WTC11 (cell line): ENCODE measurements at regions not wholly inside any gene's neighbourhood (a gene's known extent, or its start where the extent isn't known, plus 50 kb on each side); places are given as distances from the start of the nearest gene placed in this dataset.

Experiments used
- ATAC-seq: fragments of 200-7000 bp; cut with Tn5 transposase; 2 replicates; pipeline ENCODE4 v1.10.0; 2021; ENCODE audit warnings: mild to moderate bottlenecking, moderate library complexity
- CTCF ChIA-PET: fragments of 300-600 bp; sonication (Branson Sonifier 250); formaldehyde crosslinking; loops from one replicate; lab custom pipeline; 2021; ENCODE audit warnings: antibody characterized with exemption; lab: Charles Lee
- POLR2A ChIA-PET: fragments of 350-600 bp; sonication (Branson Sonifier 250); formaldehyde crosslinking; loops from one replicate; lab custom pipeline; 2021; ENCODE audit warnings: antibody characterized with exemption; lab: Charles Lee
- DNase-seq: peaks from one replicate; pipeline ENCODE4 v3.0.0; 2021; ENCODE audit warnings: low spot score
- H3K27ac Mint-ChIP-seq: 2 replicates; pipeline ENCODE4 v1.8.0; 2021; ENCODE audit warnings: mixed read lengths
- H3K27me3 Mint-ChIP-seq: 2 replicates; pipeline ENCODE4 v1.8.0; 2021; ENCODE audit warnings: low read depth, mild to moderate bottlenecking, moderate library complexity, mixed read lengths
- H3K36me3 Mint-ChIP-seq: 2 replicates; pipeline ENCODE4 v1.8.0; 2021; ENCODE audit warnings: mixed read lengths
- H3K4me1 Mint-ChIP-seq: 2 replicates; pipeline ENCODE4 v1.8.0; 2022; ENCODE audit warnings: mixed read lengths
- H3K4me3 Mint-ChIP-seq: 2 replicates; pipeline ENCODE4 v1.8.0; 2021; ENCODE audit warnings: mild to moderate bottlenecking, moderate library complexity, mixed read lengths
- H3K9me3 Mint-ChIP-seq: 2 replicates; pipeline ENCODE4 v1.8.0; 2021; ENCODE audit warnings: mixed read lengths
- AFF4 ChIP-seq: sonication (generic); formaldehyde crosslinking; IDR thresholded peaks from 2 replicates; pipeline ENCODE4 v1.8.1; 2023; ENCODE audit warnings: mild to moderate bottlenecking, missing genetic modification reagents, borderline replicate concordance
- ARID4B ChIP-seq: sonication (generic); formaldehyde crosslinking; IDR thresholded peaks from 2 replicates; pipeline ENCODE4 v1.8.0; 2023; ENCODE audit warnings: missing genetic modification reagents, mild to moderate bottlenecking, borderline replicate concordance
- ELF4 ChIP-seq: sonication (generic); formaldehyde crosslinking; IDR thresholded peaks from 2 replicates; pipeline ENCODE4 v1.8.1; 2022; ENCODE audit warnings: low read depth, mild to moderate bottlenecking, moderate library complexity, missing genetic modification reagents
- EMX1 ChIP-seq: fragments of 250-450 bp; sonication (Bioruptor Pico); IDR thresholded peaks from 2 replicates; pipeline ENCODE4 v1.8.0; 2021; ENCODE audit warnings: mild to moderate bottlenecking
- ERG ChIP-seq: fragments of 250-450 bp; sonication (Bioruptor Pico); IDR thresholded peaks from 2 replicates; pipeline ENCODE4 v1.8.0; 2021; ENCODE audit warnings: mild to moderate bottlenecking
- FOXK1 ChIP-seq: sonication (generic); formaldehyde crosslinking; IDR thresholded peaks from 2 replicates; pipeline ENCODE4 v1.8.0; 2022; ENCODE audit warnings: mild to moderate bottlenecking, moderate library complexity, missing genetic modification reagents
- GABPB1 ChIP-seq: sonication (generic); formaldehyde crosslinking; IDR thresholded peaks from 2 replicates; pipeline ENCODE4 v1.8.1; 2023; ENCODE audit warnings: mild to moderate bottlenecking, missing genetic modification reagents
- GRHL2 ChIP-seq: fragments of 250-450 bp; sonication (Bioruptor Pico); IDR thresholded peaks from 2 replicates; pipeline ENCODE4 v1.8.0; 2022; ENCODE audit warnings: mild to moderate bottlenecking, moderate library complexity; ENCODE audit not compliant: insufficient replicate concordance, severe bottlenecking
- HMGA2 ChIP-seq: fragments of 250-450 bp; sonication (Bioruptor Pico); IDR thresholded peaks from 2 replicates; pipeline ENCODE4 v1.4.0; 2021; ENCODE audit warnings: mild to moderate bottlenecking, moderate library complexity
- HMGXB4 ChIP-seq: sonication (generic); formaldehyde crosslinking; IDR thresholded peaks from 2 replicates; pipeline ENCODE4 v1.8.1; 2023; ENCODE audit warnings: mild to moderate bottlenecking, moderate library complexity, missing genetic modification reagents
- JAZF1 ChIP-seq: fragments of 250-450 bp; sonication (Bioruptor Pico); IDR thresholded peaks from 2 replicates; pipeline ENCODE4 v1.9.0; 2021; ENCODE audit warnings: moderate library complexity, mild to moderate bottlenecking, inconsistent platforms
- MAX ChIP-seq: sonication (generic); formaldehyde crosslinking; IDR thresholded peaks from 2 replicates; pipeline ENCODE4 v1.8.0; 2022; ENCODE audit warnings: mild to moderate bottlenecking, missing genetic modification reagents
- MYBL2 ChIP-seq: sonication (generic); formaldehyde crosslinking; IDR thresholded peaks from 2 replicates; pipeline ENCODE4 v1.8.1; 2023; ENCODE audit warnings: mild to moderate bottlenecking, moderate library complexity, missing genetic modification reagents
- PREB ChIP-seq: sonication (generic); formaldehyde crosslinking; IDR thresholded peaks from 2 replicates; pipeline ENCODE4 v1.8.1; 2022; ENCODE audit warnings: mild to moderate bottlenecking, missing genetic modification reagents, moderate library complexity, borderline replicate concordance
- RORB ChIP-seq: fragments of 250-450 bp; sonication (Bioruptor Pico); IDR thresholded peaks from 2 replicates; pipeline ENCODE4 v1.9.0; 2021; ENCODE audit warnings: mild to moderate bottlenecking
- TCF7 ChIP-seq: sonication (generic); formaldehyde crosslinking; IDR thresholded peaks from 2 replicates; pipeline ENCODE4 v1.8.0; 2022; ENCODE audit warnings: mild to moderate bottlenecking, low read depth, missing genetic modification reagents, moderate library complexity
- TP53 ChIP-seq: sonication (generic); formaldehyde crosslinking; IDR thresholded peaks from 2 replicates; pipeline ENCODE4 v1.8.1; 2023; ENCODE audit warnings: mild to moderate bottlenecking, missing genetic modification reagents
- ZBTB21 ChIP-seq: sonication (generic); formaldehyde crosslinking; IDR thresholded peaks from 2 replicates; pipeline ENCODE4 v1.8.1; 2023; ENCODE audit warnings: mild to moderate bottlenecking, missing genetic modification reagents, borderline replicate concordance

DNA sequence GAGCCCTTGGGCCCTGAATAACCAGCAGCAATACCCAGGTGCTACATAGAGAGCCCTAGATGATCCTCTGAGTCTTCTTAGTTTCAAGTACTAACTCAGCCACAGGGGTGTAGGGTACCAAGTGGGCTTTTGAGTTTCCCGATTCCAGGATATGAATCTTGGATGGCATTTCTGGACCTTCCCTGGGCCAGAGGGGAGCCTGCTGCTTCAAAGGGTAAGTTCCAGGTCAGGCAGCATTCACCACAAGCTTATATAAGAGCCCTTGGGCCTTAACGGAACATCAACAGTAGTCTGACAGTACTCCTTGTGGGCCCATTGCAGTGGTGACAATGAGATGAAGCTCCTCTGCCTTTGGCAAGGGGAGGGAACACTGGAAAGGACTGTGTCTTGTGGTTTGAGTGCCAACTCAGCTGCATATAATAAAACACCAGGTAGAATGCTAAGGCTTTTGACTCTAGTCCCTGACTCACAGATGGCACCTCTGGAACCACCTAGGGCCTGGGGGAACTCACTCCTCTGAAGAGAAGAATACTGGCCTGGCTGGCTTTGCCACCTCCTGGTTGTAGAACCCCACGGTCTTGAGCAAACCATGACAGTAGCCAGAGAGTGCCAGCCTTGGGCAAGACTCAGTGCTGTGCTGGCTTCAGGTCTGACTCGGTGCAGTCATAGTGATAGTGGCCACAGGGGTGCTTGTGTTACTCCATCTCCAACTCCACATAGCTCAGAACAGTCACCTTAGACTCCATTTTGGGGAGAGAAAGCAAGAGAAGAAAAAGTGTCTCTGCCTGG is 235.7 kb downstream of the AKAIN1 start:
- DNase-seq (no peak), ATAC-seq (no peak)
- no peak overlapping the region for H3K4me3 Mint-ChIP-seq
- peaks cover 4% of the 10 kb centered on the region; the same call in 1 of the 2 replicates for H3K36me3 Mint-ChIP-seq
- no peaks in the 10 kb centered on the region for H3K4me1 Mint-ChIP-seq
- H3K27me3 Mint-ChIP-seq, result no peaks in the 10 kb centered on the region; the same call in none of the 2 replicates
- ChIA-PET CTCF (no interaction called here), POLR2A (no interaction called here)
- H3K27ac Mint-ChIP-seq, result no peak overlapping the region
- peaks cover 33% of the 10 kb centered on the region for H3K9me3 Mint-ChIP-seq
- TF ChIP-seq GRHL2 (CRISPR knock-in tag) (no peak), PREB (CRISPR knock-in tag) (no peak), ERG (CRISPR knock-in tag) (no peak), HMGXB4 (CRISPR knock-in tag) (no peak), HMGA2 (CRISPR knock-in tag) (no peak), JAZF1 (no peak), GABPB1 (CRISPR knock-in tag) (no peak), EMX1 (CRISPR knock-in tag) (no peak), MAX (CRISPR knock-in tag) (no peak), FOXK1 (CRISPR knock-in tag) (no peak), MYBL2 (CRISPR knock-in tag) (no peak), ARID4B (CRISPR knock-in tag) (no peak), ELF4 (CRISPR knock-in tag) (no peak), RORB (CRISPR knock-in tag) (no peak), TP53 (no peak), AFF4 (CRISPR knock-in tag) (no peak), ZBTB21 (CRISPR knock-in tag) (no peak), TCF7 (CRISPR knock-in tag) (no peak)
